SK-N-SH treated with all-trans-retinoic acid at 6 μM for 48 hours (cell line): ENCODE measurements at regions not wholly inside any gene's neighbourhood (a gene's known extent, or its start where the extent isn't known, plus 50 kb on each side); places are given as distances from the start of the nearest gene placed in this dataset.

Experiments
- ARNTL ChIP-seq: fragments of 450-650 bp; formaldehyde crosslinking; IDR thresholded peaks from 2 replicates; pipeline ENCODE4 v1.5.0; 2020; ENCODE audit warnings: low read depth, mild to moderate bottlenecking, moderate library complexity, borderline replicate concordance
- PPARA ChIP-seq: fragments of 250-450 bp; sonication (Bioruptor Pico); IDR thresholded peaks from 2 replicates; pipeline ENCODE4 v1.5.0; 2020; ENCODE audit warnings: mild to moderate bottlenecking, borderline replicate concordance

GRCh38 chr20:22074635-22075034 lies 369.2 kb downstream of the PAX1 start:
- no peak for TF ChIP-seq ARNTL (CRISPR knock-in tag)
- TF ChIP-seq PPARA, result no peak
